ENCODE measurements at regions not wholly inside any gene's neighbourhood (a gene's known extent, or its start where the extent isn't known, plus 50 kb on each side); places are given as distances from the start of the nearest gene placed in this dataset.

- no peaks in the 10 kb centered on the region for H3K36me3 ChIP-seq (ENCODE audit: control insufficient read depth, insufficient read depth, low read length)
- no peak for DNase-seq (ENCODE audit: low read depth)
- no peaks in the 10 kb centered on the region for H3K27me3 ChIP-seq (ENCODE audit: control insufficient read depth, insufficient read depth, low read length)
- H3K4me3 ChIP-seq (ENCODE audit: low read depth, low read length): no peak overlapping the region
- TF ChIP-seq CTCF (IDR thresholded peaks at IDR 0.05; ENCODE audit: insufficient read depth, low read length, poor library complexity, severe bottlenecking): no peak
Observed at GRCh38 chr10:107481881-107482280, 317.4 kb upstream of the SORCS1 start.

GRCh38 chr10:107481224-107481623, 316.7 kb upstream of the SORCS1 start:
- no peak for DNase-seq (ENCODE audit: low read depth)
- Histone ChIP-seq H3K36me3 (ENCODE audit: control insufficient read depth, insufficient read depth, low read length) (no peaks in the 10 kb centered on the region), H3K4me3 (ENCODE audit: low read depth, low read length) (no peak overlapping the region), H3K27me3 (ENCODE audit: control insufficient read depth, insufficient read depth, low read length) (no peaks in the 10 kb centered on the region)
- no peak for TF ChIP-seq CTCF (IDR thresholded peaks at IDR 0.05; ENCODE audit: insufficient read depth, low read length, poor library complexity, severe bottlenecking)

GRCh38 chr10:107480781-107481180, 316.3 kb upstream of the SORCS1 start:
- H3K27me3 ChIP-seq (ENCODE audit: control insufficient read depth, insufficient read depth, low read length): no peaks in the 10 kb centered on the region
- H3K36me3 ChIP-seq (ENCODE audit: control insufficient read depth, insufficient read depth, low read length): no peaks in the 10 kb centered on the region
- TF ChIP-seq CTCF (IDR thresholded peaks at IDR 0.05; ENCODE audit: insufficient read depth, low read length, poor library complexity, severe bottlenecking): no peak
- DNase-seq (ENCODE audit: low read depth): no peak
- H3K4me3 ChIP-seq (ENCODE audit: low read depth, low read length): no peak overlapping the region

- no peak for DNase-seq (ENCODE audit: low read depth)
- TF ChIP-seq CTCF (IDR thresholded peaks at IDR 0.05; ENCODE audit: insufficient read depth, low read length, poor library complexity, severe bottlenecking): no peak
- Histone ChIP-seq H3K36me3 (ENCODE audit: control insufficient read depth, insufficient read depth, low read length) (no peaks in the 10 kb centered on the region), H3K27me3 (ENCODE audit: control insufficient read depth, insufficient read depth, low read length) (no peaks in the 10 kb centered on the region), H3K4me3 (ENCODE audit: low read depth, low read length) (no peak overlapping the region)
Observed at GRCh38 chr10:107477266-107477665, 312.8 kb upstream of the SORCS1 start.

- H3K27me3 ChIP-seq (ENCODE audit: control insufficient read depth, insufficient read depth, low read length): no peaks in the 10 kb centered on the region
- DNase-seq (ENCODE audit: low read depth): no peak
- no peak for TF ChIP-seq CTCF (IDR thresholded peaks at IDR 0.05; ENCODE audit: insufficient read depth, low read length, poor library complexity, severe bottlenecking)
- H3K36me3 ChIP-seq (ENCODE audit: control insufficient read depth, insufficient read depth, low read length): no peaks in the 10 kb centered on the region
- no peak overlapping the region for H3K4me3 ChIP-seq (ENCODE audit: low read depth, low read length)
Observed at GRCh38 chr10:107476408-107476807, 311.9 kb upstream of the SORCS1 start.

- no peak for TF ChIP-seq CTCF (IDR thresholded peaks at IDR 0.05; ENCODE audit: insufficient read depth, low read length, poor library complexity, severe bottlenecking)
- no peaks in the 10 kb centered on the region for H3K27me3 ChIP-seq (ENCODE audit: control insufficient read depth, insufficient read depth, low read length)
- no peak overlapping the region for H3K4me3 ChIP-seq (ENCODE audit: low read depth, low read length)
- no peaks in the 10 kb centered on the region for H3K36me3 ChIP-seq (ENCODE audit: control insufficient read depth, insufficient read depth, low read length)
- no peak for DNase-seq (ENCODE audit: low read depth)
Observed at GRCh38 chr10:107474650-107475049, 310.1 kb upstream of the SORCS1 start.
